Mesendoderm (in vitro differentiated cells): ENCODE measurements at regions not wholly inside any gene's neighbourhood (a gene's known extent, or its start where the extent isn't known, plus 50 kb on each side); places are given as distances from the start of the nearest gene placed in this dataset.

Experiments
- DNase-seq: peaks from one replicate; pipeline ENCODE4 v3.0.0; 2013
- H2AK5ac ChIP-seq: 2 replicates; pipeline ENCODE4 v1.6.1; 2013; ENCODE audit warnings: low read length, inconsistent platforms
- H2BK120ac ChIP-seq: 2 replicates; pipeline ENCODE4 v1.6.1; 2013; ENCODE audit warnings: low read depth, mild to moderate bottlenecking, low read length, moderate library complexity, mixed read lengths
- H2BK15ac ChIP-seq: replicated peaks from 2 replicates; pipeline ENCODE4 v1.6.1; 2013; ENCODE audit warnings: low read depth, mild to moderate bottlenecking, moderate library complexity
- H2BK5ac ChIP-seq: 2 replicates; pipeline ENCODE4 v1.6.1; 2013; ENCODE audit warnings: low read length, inconsistent platforms
- H3K18ac ChIP-seq: 2 replicates; pipeline ENCODE4 v1.6.1; 2013; ENCODE audit warnings: mild to moderate bottlenecking, low read length, mixed read lengths
- H3K23ac ChIP-seq: one replicate; pipeline ENCODE4 v1.6.1; 2013; ENCODE audit warnings: low read length
- H3K27ac ChIP-seq: 2 replicates; pipeline ENCODE4 v1.5.1; 2013; ENCODE audit warnings: low read depth, mild to moderate bottlenecking, inconsistent platforms, low read length, moderate library complexity
- H3K27me3 ChIP-seq: 2 replicates; pipeline ENCODE4 v1.6.1; 2013; ENCODE audit warnings: low read length, control low read depth, mild to moderate bottlenecking, inconsistent platforms; ENCODE audit not compliant: insufficient read depth, poor library complexity
- H3K36me3 ChIP-seq: 2 replicates; pipeline ENCODE4 v1.6.1; 2013; ENCODE audit warnings: low read length, inconsistent platforms; ENCODE audit not compliant: control insufficient read depth, insufficient read depth
- H3K4ac ChIP-seq: one replicate; pipeline ENCODE4 v1.6.1; 2013; ENCODE audit warnings: low read depth, mild to moderate bottlenecking, low read length, moderate library complexity
- H3K4me1 ChIP-seq: 2 replicates; pipeline ENCODE4 v1.6.1; 2013; ENCODE audit warnings: low read depth, low read length, inconsistent platforms; ENCODE audit not compliant: control insufficient read depth
- H3K4me2 ChIP-seq: 2 replicates; pipeline ENCODE4 v1.6.1; 2013; ENCODE audit warnings: low read length
- H3K4me3 ChIP-seq: 2 replicates; pipeline ENCODE4 v1.5.1; 2013; ENCODE audit warnings: mild to moderate bottlenecking, low read length
- H3K56ac ChIP-seq: one replicate; pipeline ENCODE4 v1.6.1; 2013; ENCODE audit warnings: low read length
- H3K79me1 ChIP-seq: 2 replicates; pipeline ENCODE4 v1.6.1; 2013; ENCODE audit warnings: low read length, inconsistent platforms
- H3K79me2 ChIP-seq: 2 replicates; pipeline ENCODE4 v1.6.1; 2013; ENCODE audit warnings: mild to moderate bottlenecking, low read length; ENCODE audit not compliant: control insufficient read depth, insufficient read depth
- H3K9ac ChIP-seq: 2 replicates; pipeline ENCODE4 v1.6.1; 2013; ENCODE audit warnings: low read length, inconsistent platforms
- H4K5ac ChIP-seq: one replicate; pipeline ENCODE4 v1.6.1; 2013; ENCODE audit warnings: low read length
- H4K8ac ChIP-seq: one replicate; pipeline ENCODE4 v1.6.1; 2013; ENCODE audit warnings: low read depth, mild to moderate bottlenecking, control low read depth, low read length, moderate library complexity
- WGBS: extraction: QIAGEN DNeasy Blood & Tissue Kit; methylation state at CpG from one replicate; pipeline ENCODE4 v1.1.7; 2013; ENCODE audit warnings: low lambda C conversion rate, missing lambda C conversion rate; ENCODE audit not compliant: insufficient coverage; ENCODE audit errors: extremely low coverage; 5-methylcytosine and 5-hydroxymethylcytosine counted together

- no peak overlapping the region for H3K4me2 ChIP-seq
- no CpG with 5 or more reads among the region's 3 CpGs for WGBS
- no peak overlapping the region for H4K5ac ChIP-seq
- no peak overlapping the region for H2BK120ac ChIP-seq
- H3K9ac ChIP-seq: no peak overlapping the region
- H3K36me3 ChIP-seq: no peaks in the 10 kb centered on the region
- H4K8ac ChIP-seq: no peak overlapping the region
- H3K4ac ChIP-seq: no peak overlapping the region
- H2BK5ac ChIP-seq: no peak overlapping the region
- H2BK15ac ChIP-seq: no peak overlapping the region
- H3K27me3 ChIP-seq: no peaks in the 10 kb centered on the region
- DNase-seq: no peak
- no peak overlapping the region for H3K23ac ChIP-seq
- H3K27ac ChIP-seq: no peak overlapping the region
- H3K18ac ChIP-seq: no peak overlapping the region
- no peak overlapping the region for H3K56ac ChIP-seq
- no peak overlapping the region for H2AK5ac ChIP-seq
- H3K4me3 ChIP-seq: no peak overlapping the region
- H3K79me2 ChIP-seq: no peaks in the 10 kb centered on the region
- no peaks in the 10 kb centered on the region for H3K79me1 ChIP-seq
- no peaks in the 10 kb centered on the region for H3K4me1 ChIP-seq
These were observed 729.1 kb upstream of the NRSN1 start for GRCh38 chr6:23396949-23397348.

- Histone ChIP-seq H3K36me3 (no peaks in the 10 kb centered on the region), H3K4me2 (no peak overlapping the region), H3K56ac (no peak overlapping the region), H3K79me1 (no peaks in the 10 kb centered on the region), H3K27ac (no peak overlapping the region), H2BK15ac (no peak overlapping the region), H2BK120ac (no peak overlapping the region), H3K18ac (no peak overlapping the region), H4K8ac (no peak overlapping the region), H3K4me1 (no peaks in the 10 kb centered on the region), H4K5ac (no peak overlapping the region), H3K9ac (no peak overlapping the region), H3K4ac (no peak overlapping the region), H3K4me3 (no peak overlapping the region), H2AK5ac (no peak overlapping the region), H3K27me3 (no peaks in the 10 kb centered on the region), H2BK5ac (no peak overlapping the region), H3K79me2 (no peaks in the 10 kb centered on the region), H3K23ac (no peak overlapping the region)
- no peak for DNase-seq
- whole genome bisulfite sequencing: no CpG with 5 or more reads among the region's 5 CpGs
These were observed 722.6 kb upstream of the NRSN1 start for GRCh38 chr6:23403460-23403859.

- H4K5ac ChIP-seq: no peak overlapping the region
- no peaks in the 10 kb centered on the region for H3K36me3 ChIP-seq
- no peak overlapping the region for H3K18ac ChIP-seq
- no peak overlapping the region for H3K4me2 ChIP-seq
- no peak overlapping the region for H2AK5ac ChIP-seq
- H3K56ac ChIP-seq: no peak overlapping the region
- H3K4ac ChIP-seq: no peak overlapping the region
- no peak overlapping the region for H3K27ac ChIP-seq
- H3K4me1 ChIP-seq: no peaks in the 10 kb centered on the region
- H2BK120ac ChIP-seq: no peak overlapping the region
- H3K9ac ChIP-seq: no peak overlapping the region
- no peaks in the 10 kb centered on the region for H3K79me2 ChIP-seq
- no peak overlapping the region for H3K23ac ChIP-seq
- H2BK15ac ChIP-seq: no peak overlapping the region
- no peaks in the 10 kb centered on the region for H3K27me3 ChIP-seq
- no CpG with 5 or more reads among the region's 7 CpGs for WGBS
- DNase-seq: no peak
- no peak overlapping the region for H4K8ac ChIP-seq
- H3K4me3 ChIP-seq: no peak overlapping the region
- H2BK5ac ChIP-seq: no peak overlapping the region
- no peaks in the 10 kb centered on the region for H3K79me1 ChIP-seq
These were observed 716.5 kb upstream of the NRSN1 start for GRCh38 chr6:23409531-23409930.

- peak; percentile 2 for DNase-seq
- H4K5ac ChIP-seq: no peak overlapping the region
- H3K27ac ChIP-seq: no peak overlapping the region
- no peak overlapping the region for H2BK120ac ChIP-seq
- H3K56ac ChIP-seq: no peak overlapping the region
- H4K8ac ChIP-seq: no peak overlapping the region
- no peaks in the 10 kb centered on the region for H3K27me3 ChIP-seq
- no peak overlapping the region for H2BK5ac ChIP-seq
- no peak overlapping the region for H2AK5ac ChIP-seq
- WGBS: no CpG with 5 or more reads among the region's 8 CpGs
- H3K4me3 ChIP-seq: no peak overlapping the region
- H2BK15ac ChIP-seq: no peak overlapping the region
- H3K4me2 ChIP-seq: no peak overlapping the region
- no peak overlapping the region for H3K18ac ChIP-seq
- H3K79me2 ChIP-seq: no peaks in the 10 kb centered on the region
- no peak overlapping the region for H3K23ac ChIP-seq
- no peak overlapping the region for H3K4ac ChIP-seq
- no peaks in the 10 kb centered on the region for H3K79me1 ChIP-seq
- no peak overlapping the region for H3K9ac ChIP-seq
- no peaks in the 10 kb centered on the region for H3K4me1 ChIP-seq
- H3K36me3 ChIP-seq: no peaks in the 10 kb centered on the region
These were observed 715.6 kb upstream of the NRSN1 start for GRCh38 chr6:23410439-23410838.

GRCh38 chr6:23412770-23413169 lies 713.2 kb upstream of the NRSN1 start:
- H3K4me3 ChIP-seq: no peak overlapping the region
- DNase-seq: no peak
- no peak overlapping the region for H3K4ac ChIP-seq
- no peak overlapping the region for H4K8ac ChIP-seq
- no peak overlapping the region for H2BK5ac ChIP-seq
- H3K4me1 ChIP-seq: no peaks in the 10 kb centered on the region
- no peaks in the 10 kb centered on the region for H3K36me3 ChIP-seq
- H3K27ac ChIP-seq: no peak overlapping the region
- no peak overlapping the region for H4K5ac ChIP-seq
- no peak overlapping the region for H3K56ac ChIP-seq
- H3K23ac ChIP-seq: no peak overlapping the region
- H2BK120ac ChIP-seq: no peak overlapping the region
- no peak overlapping the region for H2AK5ac ChIP-seq
- no peaks in the 10 kb centered on the region for H3K79me2 ChIP-seq
- no peaks in the 10 kb centered on the region for H3K79me1 ChIP-seq
- H2BK15ac ChIP-seq: no peak overlapping the region
- H3K4me2 ChIP-seq: no peak overlapping the region
- H3K9ac ChIP-seq: no peak overlapping the region
- no peaks in the 10 kb centered on the region for H3K27me3 ChIP-seq
- H3K18ac ChIP-seq: no peak overlapping the region

- Histone ChIP-seq H4K8ac (no peak overlapping the region), H3K4me1 (no peaks in the 10 kb centered on the region), H3K79me2 (no peaks in the 10 kb centered on the region), H3K4me3 (no peak overlapping the region), H2BK5ac (no peak overlapping the region), H2BK120ac (no peak overlapping the region), H2AK5ac (no peak overlapping the region), H3K27ac (no peak overlapping the region), H3K18ac (no peak overlapping the region), H3K56ac (no peak overlapping the region), H3K79me1 (no peaks in the 10 kb centered on the region), H4K5ac (no peak overlapping the region), H3K4me2 (no peak overlapping the region), H3K36me3 (no peaks in the 10 kb centered on the region), H2BK15ac (no peak overlapping the region), H3K27me3 (no peaks in the 10 kb centered on the region), H3K4ac (no peak overlapping the region), H3K23ac (no peak overlapping the region), H3K9ac (no peak overlapping the region)
- DNase-seq: no peak
- WGBS: no CpG with 5 or more reads among the region's 2 CpGs
These were observed 712.5 kb upstream of the NRSN1 start for GRCh38 chr6:23413327-23414050.
